OCI-LY3 (cell line): ENCODE measurements at regions not wholly inside any gene's neighbourhood (a gene's known extent, or its start where the extent isn't known, plus 50 kb on each side); places are given as distances from the start of the nearest gene placed in this dataset.

ENCODE experiments used
- H2AFZ ChIP-seq: fragments of 200-600, 300-600 bp; shearing (Covaris generic); 2 replicates; pipeline ENCODE4 v1.6.0; 2014; ENCODE audit warnings: antibody characterized with exemption, low read depth, low read length
- H3K27ac ChIP-seq: fragments of 200-600, 300-600 bp; sonication (generic); 2 replicates; pipeline ENCODE4 v1.5.1; 2014; ENCODE audit warnings: mild to moderate bottlenecking, low read length, moderate library complexity, mixed read lengths
- H3K27me3 ChIP-seq: fragments of 200-600, 300-600 bp; sonication (generic); 2 replicates; pipeline ENCODE4 v1.6.1; 2014; ENCODE audit warnings: low read depth, low read length, mixed read lengths
- H3K36me3 ChIP-seq: fragments of 200-600, 300-600 bp; sonication (generic); replicated peaks from 2 replicates; pipeline ENCODE3; 2014; ENCODE audit warnings: low read depth, low read length, mixed read lengths
- H3K4me1 ChIP-seq: fragments of 300-600, 200-600 bp; sonication (generic); 2 replicates; pipeline ENCODE4 v1.6.1; 2014; ENCODE audit warnings: low read length, mixed read lengths
- H3K4me2 ChIP-seq: fragments of 200-600, 300-600 bp; sonication (generic); 2 replicates; pipeline ENCODE4 v1.6.1; 2014; ENCODE audit warnings: low read length, mixed read lengths
- H3K4me3 ChIP-seq: fragments of 300-600, 200-600 bp; sonication (generic); 2 replicates; pipeline ENCODE4 v1.5.1; 2014; ENCODE audit warnings: antibody characterized with exemption, mild to moderate bottlenecking, low read length, moderate library complexity
- H3K79me2 ChIP-seq: fragments of 300-600, 200-600 bp; shearing (Covaris generic); 2 replicates; pipeline ENCODE4 v1.6.1; 2014; ENCODE audit warnings: mild to moderate bottlenecking, low read length, mixed read lengths
- H3K9ac ChIP-seq: fragments of 300-600, 200-600 bp; shearing (Covaris generic); 2 replicates; pipeline ENCODE4 v1.6.0; 2014; ENCODE audit warnings: mild to moderate bottlenecking, low read length, moderate library complexity
- H3K9me3 ChIP-seq: fragments of 200-600, 300-600 bp; shearing (Covaris generic); 2 replicates; pipeline ENCODE4 v1.6.1; 2014; ENCODE audit warnings: low read length, mixed read lengths; ENCODE audit not compliant: insufficient read depth
- H4K20me1 ChIP-seq: fragments of 200-600, 300-600 bp; sonication (generic); 2 replicates; pipeline ENCODE4 v1.6.1; 2016; ENCODE audit warnings: low read length, mixed read lengths; ENCODE audit not compliant: insufficient read depth
- EZH2phosphoT487 ChIP-seq: fragments of 200-600 bp; shearing (Covaris generic); IDR thresholded peaks from 2 replicates; pipeline ENCODE4 v1.6.1; 2018; ENCODE audit warnings: antibody characterized with exemption, mixed run types, low read depth
- TF ChIP-seq, protein P1 (sequence below): fragments of 200-600, 300-600 bp; sonication (generic); IDR thresholded peaks from 2 replicates; pipeline ENCODE4 v1.5.1; 2014; ENCODE audit warnings: antibody characterized with exemption, low read length, low read depth

DNA sequence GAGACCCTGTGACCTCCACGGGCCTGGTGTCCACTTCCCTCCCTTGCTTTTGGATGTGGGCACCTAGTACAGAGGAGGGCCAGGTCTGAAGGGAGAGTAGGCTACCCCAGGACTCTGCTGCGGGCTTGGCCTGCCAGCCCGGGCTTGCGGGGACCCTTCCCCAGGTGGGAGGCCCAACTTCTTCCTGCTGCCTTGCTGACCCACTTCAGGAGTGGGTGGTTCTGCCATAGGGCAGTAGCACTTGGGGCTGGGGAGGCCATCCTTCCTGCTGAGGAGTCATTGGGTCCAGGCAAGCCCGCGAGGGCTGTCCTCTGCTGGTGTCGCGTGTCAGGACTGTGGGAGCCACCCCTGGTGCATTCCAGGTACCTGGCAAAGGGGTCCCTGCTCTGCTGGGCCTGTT lies 1250.0 kb downstream of the BRD1 start:
- Histone ChIP-seq H3K9ac (no peak overlapping the region), H3K36me3 (no peaks in the 10 kb centered on the region), H3K4me2 (no peak overlapping the region), H2AFZ (no peak overlapping the region), H3K79me2 (no peaks in the 10 kb centered on the region), H3K4me3 (no peak overlapping the region), H3K27me3 (no peaks in the 10 kb centered on the region), H3K9me3 (no peaks in the 10 kb centered on the region), H3K4me1 (peaks cover 17% of the 10 kb centered on the region; the same call in 1 of the 2 replicates), H4K20me1 (no peaks in the 10 kb centered on the region), H3K27ac (no peak overlapping the region)
- no peak for TF ChIP-seq EZH2phosphoT487
- TF ChIP-seq, protein P1, sequence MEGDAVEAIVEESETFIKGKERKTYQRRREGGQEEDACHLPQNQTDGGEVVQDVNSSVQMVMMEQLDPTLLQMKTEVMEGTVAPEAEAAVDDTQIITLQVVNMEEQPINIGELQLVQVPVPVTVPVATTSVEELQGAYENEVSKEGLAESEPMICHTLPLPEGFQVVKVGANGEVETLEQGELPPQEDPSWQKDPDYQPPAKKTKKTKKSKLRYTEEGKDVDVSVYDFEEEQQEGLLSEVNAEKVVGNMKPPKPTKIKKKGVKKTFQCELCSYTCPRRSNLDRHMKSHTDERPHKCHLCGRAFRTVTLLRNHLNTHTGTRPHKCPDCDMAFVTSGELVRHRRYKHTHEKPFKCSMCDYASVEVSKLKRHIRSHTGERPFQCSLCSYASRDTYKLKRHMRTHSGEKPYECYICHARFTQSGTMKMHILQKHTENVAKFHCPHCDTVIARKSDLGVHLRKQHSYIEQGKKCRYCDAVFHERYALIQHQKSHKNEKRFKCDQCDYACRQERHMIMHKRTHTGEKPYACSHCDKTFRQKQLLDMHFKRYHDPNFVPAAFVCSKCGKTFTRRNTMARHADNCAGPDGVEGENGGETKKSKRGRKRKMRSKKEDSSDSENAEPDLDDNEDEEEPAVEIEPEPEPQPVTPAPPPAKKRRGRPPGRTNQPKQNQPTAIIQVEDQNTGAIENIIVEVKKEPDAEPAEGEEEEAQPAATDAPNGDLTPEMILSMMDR = no peak

GRCh38 chr22:48577014-48577690 lies 1250.5 kb downstream of the BRD1 start:
- no peak overlapping the region for H3K4me3 ChIP-seq
- H3K79me2 ChIP-seq = no peaks in the 10 kb centered on the region
- no peak overlapping the region for H2AFZ ChIP-seq
- no peaks in the 10 kb centered on the region for H3K36me3 ChIP-seq
- H3K9ac ChIP-seq = no peak overlapping the region
- no peaks in the 10 kb centered on the region for H3K27me3 ChIP-seq
- no peaks in the 10 kb centered on the region for H3K9me3 ChIP-seq
- H3K27ac ChIP-seq = no peak overlapping the region
- TF ChIP-seq, protein P1 = no peak
- no peak for TF ChIP-seq EZH2phosphoT487
- H4K20me1 ChIP-seq = no peaks in the 10 kb centered on the region
- H3K4me1 ChIP-seq = peaks cover 17% of the 10 kb centered on the region; the same call in 1 of the 2 replicates
- no peak overlapping the region for H3K4me2 ChIP-seq

DNA sequence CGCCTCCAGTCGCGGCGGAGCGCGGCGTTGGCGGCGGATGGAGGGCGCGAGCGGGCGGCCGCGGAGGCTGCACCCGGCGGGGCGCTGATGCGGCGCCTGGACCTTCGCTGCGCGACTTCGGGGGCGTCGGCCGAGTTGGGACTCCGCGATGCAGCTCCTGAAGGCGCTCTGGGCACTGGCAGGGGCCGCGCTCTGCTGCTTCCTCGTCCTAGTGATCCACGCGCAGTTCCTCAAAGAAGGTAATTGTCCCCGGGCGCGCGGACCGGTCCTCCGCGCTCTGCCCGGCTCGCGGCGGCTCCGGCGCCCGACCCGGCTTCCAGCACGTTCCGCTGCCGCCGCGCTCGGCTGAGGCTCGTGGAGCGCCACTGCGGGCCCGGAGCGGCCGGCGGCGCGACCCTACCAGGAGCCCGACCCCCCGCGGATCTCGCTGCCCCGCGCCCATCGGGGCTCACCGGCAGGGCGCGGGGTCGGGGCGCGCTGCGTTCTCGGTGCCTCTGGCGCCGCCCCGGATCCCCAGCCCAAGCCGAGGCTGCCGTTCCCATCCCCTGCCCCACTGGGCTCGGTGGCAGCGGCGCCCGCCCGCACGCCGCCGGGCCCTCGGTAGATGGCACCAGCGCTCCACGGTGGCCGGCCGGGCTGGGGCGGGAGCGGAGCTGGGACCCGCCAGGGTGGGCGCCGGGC lies 1251.2 kb downstream of the BRD1 start:
- no peak overlapping the region for H3K9ac ChIP-seq
- no peaks in the 10 kb centered on the region for H3K79me2 ChIP-seq
- H3K4me2 ChIP-seq = no peak overlapping the region
- H3K27me3 ChIP-seq = no peaks in the 10 kb centered on the region
- no peaks in the 10 kb centered on the region for H3K9me3 ChIP-seq
- H3K4me1 ChIP-seq = peaks cover 17% of the 10 kb centered on the region; the same call in 1 of the 2 replicates
- H4K20me1 ChIP-seq = no peaks in the 10 kb centered on the region
- H3K27ac ChIP-seq = no peak overlapping the region
- H3K36me3 ChIP-seq = no peaks in the 10 kb centered on the region
- TF ChIP-seq, protein P1 = no peak
- no peak for TF ChIP-seq EZH2phosphoT487
- no peak overlapping the region for H3K4me3 ChIP-seq
- no peak overlapping the region for H2AFZ ChIP-seq

GRCh38 chr22:48575618-48576332 lies 1251.9 kb downstream of the BRD1 start:
- Histone ChIP-seq H3K9me3 (no peaks in the 10 kb centered on the region), H3K79me2 (no peaks in the 10 kb centered on the region), H3K36me3 (no peaks in the 10 kb centered on the region), H3K4me1 (peaks cover 17% of the 10 kb centered on the region; the same call in 1 of the 2 replicates), H3K27me3 (no peaks in the 10 kb centered on the region), H3K27ac (no peak overlapping the region), H3K9ac (no peak overlapping the region), H4K20me1 (no peaks in the 10 kb centered on the region), H3K4me3 (no peak overlapping the region), H3K4me2 (no peak overlapping the region), H2AFZ (no peak overlapping the region)
- TF ChIP-seq EZH2phosphoT487 = no peak
- TF ChIP-seq, protein P1 = no peak
